Uterus (tissue), 2 donors: ENCODE measurements at regions not wholly inside any gene's neighbourhood (a gene's known extent, or its start where the extent isn't known, plus 50 kb on each side); places are given as distances from the start of the nearest gene placed in this dataset.

Source experiments
- CTCF ChIP-seq, 4 experiments: fragments of 200-600 bp in 2 of 4; fragments of 450-650 bp in 2 of 4; sonication (generic) in 2 of 4; IDR thresholded peaks; one replicate each; pipeline ENCODE4 v1.5.1; 2016 to 2019; ENCODE audit warnings: antibody characterized with exemption in 4 of 4, mild to moderate bottlenecking in 2 of 4, moderate library complexity in 1 of 4
- POLR2A ChIP-seq, 2 donors: fragments of 450-650 bp; IDR thresholded peaks; one replicate each; pipeline ENCODE4 v1.6.1; 2016; ENCODE audit warnings: antibody characterized with exemption in 2 of 2, mild to moderate bottlenecking in 1 of 2, moderate library complexity in 1 of 2

DNA sequence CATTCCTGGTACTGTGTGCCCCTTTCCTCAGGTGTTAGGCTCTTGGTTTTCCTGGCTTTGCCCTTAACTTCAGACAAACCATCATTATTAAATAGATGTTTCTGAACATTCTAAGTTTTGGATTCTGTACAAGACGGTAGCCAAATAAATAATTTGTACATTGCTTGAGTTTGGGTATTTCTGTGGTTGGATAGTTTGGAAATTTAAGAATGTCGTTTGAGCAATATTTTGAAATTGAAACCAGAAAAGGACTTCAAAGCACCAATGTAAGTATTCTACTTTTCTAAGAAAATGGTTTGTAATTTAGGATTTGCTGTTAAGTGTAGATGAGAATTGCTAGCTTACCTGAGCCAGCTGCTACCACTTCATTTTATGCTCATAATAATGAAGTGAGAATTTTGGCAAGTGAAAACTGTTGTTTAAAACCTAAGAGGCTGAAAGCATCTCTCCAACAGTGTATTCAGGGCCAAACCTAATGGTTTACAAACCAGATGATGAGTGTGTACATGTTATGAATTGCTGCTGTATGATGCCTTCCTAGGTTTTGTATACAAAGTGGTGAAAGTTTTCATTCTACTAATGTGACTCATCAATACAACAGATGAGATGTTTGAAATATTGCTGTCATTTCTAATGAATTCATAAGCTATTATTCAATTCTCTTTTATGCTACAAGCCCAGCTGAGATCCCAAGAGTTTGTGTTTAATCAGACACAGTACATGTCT is 181.5 kb upstream of the PRKD1 start:
- TF ChIP-seq CTCF (IDR thresholded peaks at IDR 0.05), result no peak
- TF ChIP-seq POLR2A (IDR thresholded peaks at IDR 0.05), result no peak
